ENCODE measurements at regions not wholly inside any gene's neighbourhood (a gene's known extent, or its start where the extent isn't known, plus 50 kb on each side); places are given as distances from the start of the nearest gene placed in this dataset.

- Histone ChIP-seq H3F3A (ENCODE audit: insufficient read depth, low read length) (no peaks in the 10 kb centered on the region), H3K4me2 (ENCODE audit: low read depth, low read length) (no peak overlapping the region), H3K27me3 (replicated peaks; ENCODE audit: insufficient read depth, low read length) (no peaks in the 10 kb centered on the region), H4K20me1 (ENCODE audit: insufficient read depth, low read length) (no peaks in the 10 kb centered on the region), H3K79me2 (ENCODE audit: low read length) (no peaks in the 10 kb centered on the region), H3K4me1 (ENCODE audit: low read length) (no peaks in the 10 kb centered on the region), H2AFZ (ENCODE audit: low read length) (no peak overlapping the region), H3K9me2 (replicated peaks; ENCODE audit: insufficient read depth, low read length) (no peaks in the 10 kb centered on the region), H3K9ac (ENCODE audit: low read length) (no peak overlapping the region), H3K4me3 (ENCODE audit: low read length) (no peak overlapping the region), H3K9me3 (replicated peaks; ENCODE audit: insufficient read depth, low read length) (no peaks in the 10 kb centered on the region), H3K27ac (ENCODE audit: low read length) (no peak overlapping the region), H3K36me3 (replicated peaks; ENCODE audit: insufficient read depth, low read length) (no peaks in the 10 kb centered on the region)
- DNase-seq: no peak
- no peak for TF ChIP-seq EZH2 (optimal IDR thresholded peaks at IDR 0.05; ENCODE audit: low read depth, low read length)
- no peak for TF ChIP-seq CTCF (IDR thresholded peaks at IDR 0.05; ENCODE audit: low read length)
- TF ChIP-seq EZH2phosphoT487 (IDR thresholded peaks at IDR 0.05; ENCODE audit: low read length): no peak
Measured at GRCh38 chr22:48680601-48681000, 1147.1 kb downstream of the BRD1 start.

- H3K27me3 ChIP-seq (replicated peaks; ENCODE audit: insufficient read depth, low read length): no peaks in the 10 kb centered on the region
- no peaks in the 10 kb centered on the region for H4K20me1 ChIP-seq (ENCODE audit: insufficient read depth, low read length)
- H3K4me3 ChIP-seq (ENCODE audit: low read length): no peak overlapping the region
- H3K27ac ChIP-seq (ENCODE audit: low read length): no peak overlapping the region
- no peaks in the 10 kb centered on the region for H3K9me3 ChIP-seq (replicated peaks; ENCODE audit: insufficient read depth, low read length)
- no peak overlapping the region for H3K9ac ChIP-seq (ENCODE audit: low read length)
- no peak overlapping the region for H2AFZ ChIP-seq (ENCODE audit: low read length)
- H3F3A ChIP-seq (ENCODE audit: insufficient read depth, low read length): no peaks in the 10 kb centered on the region
- H3K4me2 ChIP-seq (ENCODE audit: low read depth, low read length): no peak overlapping the region
- no peaks in the 10 kb centered on the region for H3K36me3 ChIP-seq (replicated peaks; ENCODE audit: insufficient read depth, low read length)
- no peak for TF ChIP-seq EZH2 (optimal IDR thresholded peaks at IDR 0.05; ENCODE audit: low read depth, low read length)
- no peak for TF ChIP-seq CTCF (IDR thresholded peaks at IDR 0.05; ENCODE audit: low read length)
- no peak for TF ChIP-seq EZH2phosphoT487 (IDR thresholded peaks at IDR 0.05; ENCODE audit: low read length)
- no peaks in the 10 kb centered on the region for H3K79me2 ChIP-seq (ENCODE audit: low read length)
- no peaks in the 10 kb centered on the region for H3K9me2 ChIP-seq (replicated peaks; ENCODE audit: insufficient read depth, low read length)
- no peaks in the 10 kb centered on the region for H3K4me1 ChIP-seq (ENCODE audit: low read length)
- no peak for DNase-seq
Measured at GRCh38 chr22:48679656-48680555, 1147.8 kb downstream of the BRD1 start.

GRCh38 chr22:48678171-48679135 is 1149.2 kb downstream of the BRD1 start:
- Histone ChIP-seq H2AFZ (ENCODE audit: low read length) (no peak overlapping the region), H3K4me1 (ENCODE audit: low read length) (no peaks in the 10 kb centered on the region), H3F3A (ENCODE audit: insufficient read depth, low read length) (no peaks in the 10 kb centered on the region), H3K36me3 (replicated peaks; ENCODE audit: insufficient read depth, low read length) (no peaks in the 10 kb centered on the region), H3K27ac (ENCODE audit: low read length) (no peak overlapping the region), H4K20me1 (ENCODE audit: insufficient read depth, low read length) (no peaks in the 10 kb centered on the region), H3K4me2 (ENCODE audit: low read depth, low read length) (no peak overlapping the region), H3K9me3 (replicated peaks; ENCODE audit: insufficient read depth, low read length) (no peaks in the 10 kb centered on the region), H3K4me3 (ENCODE audit: low read length) (no peak overlapping the region), H3K9ac (ENCODE audit: low read length) (no peak overlapping the region), H3K27me3 (replicated peaks; ENCODE audit: insufficient read depth, low read length) (no peaks in the 10 kb centered on the region), H3K9me2 (replicated peaks; ENCODE audit: insufficient read depth, low read length) (no peaks in the 10 kb centered on the region), H3K79me2 (ENCODE audit: low read length) (0 out of 2 replicates have a peak, but pooled peaks cover 5% of the 10 kb centered on the region)
- TF ChIP-seq CTCF (IDR thresholded peaks at IDR 0.05; ENCODE audit: low read length): no peak
- TF ChIP-seq EZH2phosphoT487 (IDR thresholded peaks at IDR 0.05; ENCODE audit: low read length): no peak
- no peak for TF ChIP-seq EZH2 (optimal IDR thresholded peaks at IDR 0.05; ENCODE audit: low read depth, low read length)
- DNase-seq: no peak

Measured in MM.1S (cell line).